ENCODE measurements at regions not wholly inside any gene's neighbourhood (a gene's known extent, or its start where the extent isn't known, plus 50 kb on each side); places are given as distances from the start of the nearest gene placed in this dataset.

DNA sequence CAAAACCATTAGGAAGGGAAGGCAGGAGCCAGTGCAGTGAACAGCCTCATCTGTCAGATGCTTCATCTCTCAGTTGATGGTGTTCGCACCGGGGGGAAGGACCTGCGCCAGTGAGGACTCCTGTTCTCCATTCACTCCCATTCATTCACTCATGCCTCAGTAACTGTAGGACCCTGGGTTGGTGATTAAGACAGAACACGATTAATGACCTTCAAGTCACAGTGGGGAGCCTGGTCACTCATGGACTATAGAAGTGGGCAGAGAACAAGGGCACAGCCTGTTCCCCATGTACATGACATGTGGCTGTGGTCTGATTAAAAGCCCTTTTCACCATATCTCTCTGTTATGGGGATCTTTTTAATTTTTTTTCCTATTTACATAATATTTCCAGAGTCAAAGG, 113.3 kb downstream of the RPS12 start:
- Mint-ChIP-seq H3K4me1 (ENCODE audit: low read depth) (no peaks in the 10 kb centered on the region), H3K36me3 (ENCODE audit: low read depth) (no peaks in the 10 kb centered on the region), H3K27ac (no peak overlapping the region), H3K4me3 (no peak overlapping the region), H3K27me3 (peaks cover 16% of the 10 kb centered on the region), H3K9me3 (no peaks in the 10 kb centered on the region)
- TF ChIP-seq, protein P1, sequence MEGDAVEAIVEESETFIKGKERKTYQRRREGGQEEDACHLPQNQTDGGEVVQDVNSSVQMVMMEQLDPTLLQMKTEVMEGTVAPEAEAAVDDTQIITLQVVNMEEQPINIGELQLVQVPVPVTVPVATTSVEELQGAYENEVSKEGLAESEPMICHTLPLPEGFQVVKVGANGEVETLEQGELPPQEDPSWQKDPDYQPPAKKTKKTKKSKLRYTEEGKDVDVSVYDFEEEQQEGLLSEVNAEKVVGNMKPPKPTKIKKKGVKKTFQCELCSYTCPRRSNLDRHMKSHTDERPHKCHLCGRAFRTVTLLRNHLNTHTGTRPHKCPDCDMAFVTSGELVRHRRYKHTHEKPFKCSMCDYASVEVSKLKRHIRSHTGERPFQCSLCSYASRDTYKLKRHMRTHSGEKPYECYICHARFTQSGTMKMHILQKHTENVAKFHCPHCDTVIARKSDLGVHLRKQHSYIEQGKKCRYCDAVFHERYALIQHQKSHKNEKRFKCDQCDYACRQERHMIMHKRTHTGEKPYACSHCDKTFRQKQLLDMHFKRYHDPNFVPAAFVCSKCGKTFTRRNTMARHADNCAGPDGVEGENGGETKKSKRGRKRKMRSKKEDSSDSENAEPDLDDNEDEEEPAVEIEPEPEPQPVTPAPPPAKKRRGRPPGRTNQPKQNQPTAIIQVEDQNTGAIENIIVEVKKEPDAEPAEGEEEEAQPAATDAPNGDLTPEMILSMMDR (IDR thresholded peaks at IDR 0.05), result no peak
- intact Hi-C loops (cut with micrococcal nuclease), result no loop called here
- ATAC-seq (no peak), DNase-seq (no peak)
- CTCF ChIA-PET, result no interaction called here
- POLR2A ChIA-PET, result no interaction called here

DNA sequence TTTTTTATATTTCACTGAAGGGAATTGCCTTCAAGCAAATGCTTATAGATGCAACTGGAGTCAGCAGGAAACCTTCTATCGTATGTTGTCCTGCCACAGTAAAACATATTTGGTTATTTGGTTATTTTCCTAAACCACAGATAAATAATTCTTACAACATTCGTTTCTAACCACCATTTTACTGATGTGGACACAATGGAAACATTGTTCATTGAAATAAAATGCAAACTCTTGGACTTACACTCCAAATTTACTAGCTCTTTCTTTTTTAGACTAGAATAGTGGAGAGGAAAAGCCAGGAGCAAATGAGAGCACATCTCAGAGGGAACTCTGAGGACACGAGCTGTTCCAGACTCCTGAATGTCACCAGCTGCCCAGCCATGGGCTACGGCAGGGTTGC, 114.8 kb downstream of the RPS12 start:
- Mint-ChIP-seq H3K27me3 (peaks cover 19% of the 10 kb centered on the region), H3K4me3 (no peak overlapping the region), H3K9me3 (no peaks in the 10 kb centered on the region), H3K27ac (no peak overlapping the region), H3K36me3 (ENCODE audit: low read depth) (no peaks in the 10 kb centered on the region), H3K4me1 (ENCODE audit: low read depth) (no peaks in the 10 kb centered on the region)
- DNase-seq (no peak), ATAC-seq (no peak)
- ChIA-PET POLR2A (no interaction called here), CTCF (no interaction called here)
- intact Hi-C loops (cut with micrococcal nuclease), result no loop called here
- TF ChIP-seq, protein P1 (IDR thresholded peaks at IDR 0.05), result no peak

DNA sequence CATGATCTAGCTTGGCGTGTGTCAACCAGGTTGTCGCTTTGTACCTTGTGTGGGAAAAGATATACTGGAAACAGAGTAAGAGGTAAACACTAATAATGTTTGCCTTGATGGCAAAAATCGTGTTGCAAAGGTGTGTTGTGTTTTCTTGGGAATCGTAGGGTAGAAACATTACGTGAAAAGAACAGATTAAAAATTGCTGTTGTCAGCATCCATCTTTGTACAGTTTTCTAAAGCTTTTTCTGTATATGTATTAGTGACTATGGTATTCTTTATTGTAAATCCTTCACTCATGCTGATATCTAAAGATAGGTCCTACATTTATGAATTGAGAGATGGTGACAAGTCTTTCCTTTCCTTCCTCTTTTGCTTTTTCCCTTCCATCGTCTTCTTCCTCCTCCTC, 116.9 kb downstream of the RPS12 start:
- POLR2A ChIA-PET, result no interaction called here
- no peak overlapping the region for H3K27ac Mint-ChIP-seq
- TF ChIP-seq, protein P1 (IDR thresholded peaks at IDR 0.05), result no peak
- CTCF ChIA-PET, result no interaction called here
- no peaks in the 10 kb centered on the region for H3K36me3 Mint-ChIP-seq (ENCODE audit: low read depth)
- ATAC-seq, result no peak
- DNase-seq, result no peak
- H3K4me3 Mint-ChIP-seq, result no peak overlapping the region
- no peaks in the 10 kb centered on the region for H3K4me1 Mint-ChIP-seq (ENCODE audit: low read depth)
- H3K9me3 Mint-ChIP-seq, result no peaks in the 10 kb centered on the region
- intact Hi-C loops (cut with micrococcal nuclease), result no loop called here
- H3K27me3 Mint-ChIP-seq, result peaks cover 19% of the 10 kb centered on the region

DNA sequence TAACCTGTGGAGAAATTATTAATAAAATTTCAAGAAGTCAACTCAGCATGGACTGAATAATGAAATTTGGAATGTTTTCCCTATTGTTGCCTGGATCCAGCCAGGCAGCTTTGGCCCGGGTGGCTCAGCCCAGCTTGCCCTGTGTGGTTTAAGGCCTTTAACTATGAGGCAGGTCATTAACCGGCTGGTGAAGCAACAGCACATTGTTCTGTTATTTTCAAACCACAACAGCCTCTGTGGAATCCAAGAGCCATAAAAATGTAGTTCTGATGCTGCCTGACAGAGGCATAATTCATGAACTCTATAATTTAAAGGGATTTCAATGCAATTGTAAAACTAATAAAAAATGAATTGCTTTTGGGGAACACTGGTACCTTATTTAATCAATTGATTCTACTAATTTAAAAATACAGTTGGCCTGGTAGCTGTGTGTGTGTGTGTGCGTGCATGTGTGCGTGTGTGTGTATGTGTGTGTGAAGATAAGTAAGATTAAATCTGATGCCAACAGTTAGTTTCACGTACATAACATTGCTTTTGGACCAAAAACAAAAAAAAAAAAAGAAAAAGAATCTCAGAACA, 117.7 kb downstream of the RPS12 start:
- ChIA-PET CTCF (no interaction called here), POLR2A (no interaction called here)
- Mint-ChIP-seq H3K36me3 (ENCODE audit: low read depth) (no peaks in the 10 kb centered on the region), H3K27me3 (peaks cover 19% of the 10 kb centered on the region), H3K27ac (no peak overlapping the region), H3K9me3 (no peaks in the 10 kb centered on the region), H3K4me3 (no peak overlapping the region), H3K4me1 (ENCODE audit: low read depth) (no peaks in the 10 kb centered on the region)
- TF ChIP-seq, protein P1 (IDR thresholded peaks at IDR 0.05), result no peak
- intact Hi-C loops (cut with micrococcal nuclease), result no loop called here
- ATAC-seq, result no peak
- DNase-seq, result no peak

DNA sequence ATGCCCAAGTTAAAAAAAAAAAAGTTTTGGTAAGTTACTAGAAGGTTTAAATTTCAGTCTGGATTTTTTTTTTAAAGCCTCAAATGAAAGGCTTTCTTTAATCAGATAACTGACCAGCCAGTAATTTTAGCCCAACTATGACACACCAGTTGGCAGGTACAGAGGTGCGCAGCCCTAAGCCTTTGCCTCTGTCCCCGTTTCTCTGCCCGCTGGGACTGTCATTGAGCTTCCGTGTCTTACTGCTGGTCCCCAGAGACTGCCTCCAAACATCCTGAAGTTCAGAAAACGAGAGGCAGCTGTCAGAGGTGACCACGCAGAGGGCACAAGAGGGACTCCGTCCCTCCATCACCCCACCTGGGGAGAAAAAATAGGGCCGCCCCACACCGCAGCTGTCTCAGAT, 118.2 kb downstream of the RPS12 start:
- no peak overlapping the region for H3K27ac Mint-ChIP-seq
- H3K9me3 Mint-ChIP-seq, result no peaks in the 10 kb centered on the region
- intact Hi-C loops (cut with micrococcal nuclease), result no loop called here
- no peak for DNase-seq
- CTCF ChIA-PET, result no interaction called here
- TF ChIP-seq, protein P1 (IDR thresholded peaks at IDR 0.05), result no peak
- no peak overlapping the region for H3K4me3 Mint-ChIP-seq
- peaks cover 16% of the 10 kb centered on the region for H3K27me3 Mint-ChIP-seq
- no peaks in the 10 kb centered on the region for H3K36me3 Mint-ChIP-seq (ENCODE audit: low read depth)
- no peak for ATAC-seq
- POLR2A ChIA-PET, result no interaction called here
- H3K4me1 Mint-ChIP-seq (ENCODE audit: low read depth), result no peaks in the 10 kb centered on the region

Data from activated CD8-positive, alpha-beta T cell treated with anti-CD3 and anti-CD28 coated beads for 36 hours (primary cell).